ENCODE measurements at regions not wholly inside any gene's neighbourhood (a gene's known extent, or its start where the extent isn't known, plus 50 kb on each side); places are given as distances from the start of the nearest gene placed in this dataset.

GRCh38 chr5:155987265-155987810, 339.6 kb upstream of the SGCD start:
- DNase-seq (no peak), ATAC-seq (ENCODE audit: poor library complexity) (no peak)
- intact Hi-C loops (cut with DNase I), result no loop called here

DNA sequence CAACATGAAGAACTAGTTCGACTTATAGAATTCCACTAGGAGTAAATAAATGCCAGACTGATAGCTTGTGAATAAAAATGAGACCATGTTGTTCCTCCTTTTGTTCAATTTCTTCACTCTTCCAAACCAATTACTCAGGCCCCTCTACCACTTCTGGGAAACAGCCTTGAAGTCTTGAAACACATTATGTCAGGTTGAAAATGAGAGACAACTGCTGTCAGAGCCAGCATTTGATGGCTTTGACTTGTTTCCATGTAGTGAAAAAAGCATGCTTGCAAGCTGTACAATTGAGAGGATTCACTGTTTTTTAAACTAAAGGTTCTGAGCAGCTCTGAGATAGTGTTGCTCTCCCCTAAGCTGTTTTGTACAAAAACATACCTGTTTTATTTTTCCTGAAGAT, 337.1 kb upstream of the SGCD start:
- no peak for DNase-seq
- ATAC-seq (ENCODE audit: poor library complexity), result no peak
- intact Hi-C loops (cut with DNase I), result no loop called here

DNA sequence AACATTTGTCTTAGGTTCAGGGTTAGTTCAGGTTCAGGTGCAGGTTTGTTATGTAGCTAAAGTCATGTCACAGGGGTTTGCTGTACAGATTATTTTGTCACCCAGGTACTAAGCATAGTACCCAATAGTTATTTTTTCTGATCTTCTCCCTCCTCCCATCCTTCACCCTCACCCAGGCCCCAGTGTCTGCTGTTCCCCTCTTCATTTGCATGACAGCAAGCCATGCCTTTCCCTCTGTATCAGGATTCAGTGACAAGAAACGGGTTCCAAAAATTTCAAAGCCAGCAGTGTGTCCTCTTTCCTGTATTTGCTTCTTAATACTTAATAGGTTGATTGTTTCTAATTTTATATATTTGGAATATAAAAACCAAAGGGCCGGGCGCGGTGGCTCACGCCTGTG, 330.8 kb upstream of the SGCD start:
- intact Hi-C loops (cut with DNase I), result no loop called here
- no peak for DNase-seq
- ATAC-seq (ENCODE audit: poor library complexity), result no peak

- ATAC-seq (ENCODE audit: poor library complexity) (no peak), DNase-seq (no peak)
- intact Hi-C loops (cut with DNase I), result no loop called here
Observed at GRCh38 chr5:155998257-155998656, 328.7 kb upstream of the SGCD start.

DNA sequence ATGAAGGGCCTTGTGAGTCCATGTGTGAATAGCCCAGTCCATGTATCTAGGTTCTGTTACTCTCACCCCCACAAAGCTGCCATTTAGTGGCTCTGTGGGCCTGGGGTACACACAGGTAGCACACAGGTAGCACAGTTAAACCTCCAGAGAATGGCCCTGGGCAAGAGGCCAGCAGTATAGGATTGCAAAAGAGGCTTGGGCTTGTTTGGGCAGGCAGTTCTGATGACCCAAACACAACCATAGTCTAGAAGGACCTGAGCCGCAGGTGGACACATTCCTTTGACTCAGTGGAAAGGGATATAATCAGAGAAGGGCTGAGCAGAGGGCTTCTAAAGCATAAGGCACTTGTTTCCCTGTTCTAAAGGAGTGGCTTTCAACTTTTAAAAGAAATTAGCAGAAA, 326.8 kb upstream of the SGCD start:
- DNase-seq (no peak), ATAC-seq (ENCODE audit: poor library complexity) (no peak)
- intact Hi-C loops (cut with DNase I), result no loop called here

- ATAC-seq (ENCODE audit: poor library complexity) (peak; percentile 81), DNase-seq (peak; percentile 37)
- intact Hi-C loops (cut with DNase I), result no loop called here
Observed at GRCh38 chr5:156004754-156005153, 322.2 kb upstream of the SGCD start.

DNA sequence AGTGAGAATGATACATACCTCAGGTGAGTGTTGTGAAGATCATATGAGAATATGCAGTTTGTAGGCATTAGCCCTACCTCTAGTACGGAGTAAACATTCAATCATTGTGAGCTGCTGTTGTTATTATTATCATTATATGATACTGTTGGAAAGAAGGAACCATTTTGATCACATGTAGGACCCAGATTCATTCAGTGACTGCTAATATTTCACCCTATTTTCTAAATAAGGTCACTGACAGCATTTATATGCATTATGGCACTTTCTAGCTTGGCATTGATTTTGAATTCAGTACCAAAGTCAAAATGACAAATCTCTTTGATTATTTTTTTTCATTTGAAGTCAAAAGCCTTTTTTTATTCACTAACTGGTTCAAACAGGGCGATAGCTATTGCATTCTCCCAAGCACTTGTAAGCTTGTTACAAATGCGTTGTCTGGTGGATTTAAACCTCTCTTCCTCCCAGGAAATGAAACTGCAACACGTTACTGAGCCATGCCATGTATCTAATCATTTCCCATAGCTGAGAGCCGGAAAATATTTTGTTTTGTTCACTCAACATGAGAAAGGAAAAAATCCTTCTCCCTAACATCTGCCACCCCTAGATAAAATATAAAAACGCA, 320.8 kb upstream of the SGCD start:
- no peak for ATAC-seq (ENCODE audit: poor library complexity)

DNA sequence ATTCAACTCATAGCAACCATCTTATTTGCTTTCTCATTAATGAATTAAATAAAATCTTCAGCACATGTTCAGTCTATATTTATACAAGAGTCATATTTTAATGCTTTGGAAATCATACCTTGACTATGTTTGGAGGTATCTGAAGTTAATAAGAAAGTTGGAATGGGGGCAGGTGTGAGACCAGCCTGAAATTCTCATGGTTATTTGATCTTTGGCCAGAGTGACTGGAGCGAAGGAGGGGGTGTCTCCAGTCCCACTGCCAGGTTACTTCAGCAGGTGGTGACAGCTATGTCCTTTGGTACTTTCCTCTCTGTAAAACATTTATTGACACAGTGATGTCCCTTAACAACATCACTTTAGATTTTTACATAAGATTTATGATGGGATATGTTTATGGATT, 318.1 kb upstream of the SGCD start:
- no peak for DNase-seq
- intact Hi-C loops (cut with DNase I), result no loop called here
- no peak for ATAC-seq (ENCODE audit: poor library complexity)

More for the DNA sequence above, 320.8 kb upstream of the SGCD start:
- intact Hi-C loops (cut with DNase I), result no loop called here
- no peak for DNase-seq

- intact Hi-C loops (cut with DNase I), result no loop called here
- ATAC-seq (ENCODE audit: poor library complexity), result no peak
- no peak for DNase-seq
Observed at GRCh38 chr5:156009583-156009982, 317.4 kb upstream of the SGCD start.

DNA sequence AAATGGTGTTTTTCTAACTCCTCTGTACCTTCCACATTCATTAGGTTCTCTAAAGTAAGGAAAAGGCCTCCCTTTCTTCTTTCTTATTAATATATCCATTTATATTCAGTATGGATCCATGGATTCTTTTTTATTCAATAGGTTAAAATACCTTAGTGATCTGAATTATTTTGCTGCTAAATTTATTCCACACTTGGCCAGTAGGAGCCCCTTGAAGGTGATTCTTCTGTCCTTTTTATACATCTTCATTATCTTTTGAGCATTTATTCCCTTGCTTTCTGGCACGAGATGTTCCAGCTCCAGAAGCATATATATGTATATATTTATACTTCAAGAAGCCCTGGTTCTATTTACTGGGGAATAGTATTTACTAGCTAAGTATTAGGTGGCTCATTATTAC, 311.8 kb upstream of the SGCD start:
- DNase-seq, result no peak
- ATAC-seq (ENCODE audit: poor library complexity), result no peak
- intact Hi-C loops (cut with DNase I), result no loop called here

DNA sequence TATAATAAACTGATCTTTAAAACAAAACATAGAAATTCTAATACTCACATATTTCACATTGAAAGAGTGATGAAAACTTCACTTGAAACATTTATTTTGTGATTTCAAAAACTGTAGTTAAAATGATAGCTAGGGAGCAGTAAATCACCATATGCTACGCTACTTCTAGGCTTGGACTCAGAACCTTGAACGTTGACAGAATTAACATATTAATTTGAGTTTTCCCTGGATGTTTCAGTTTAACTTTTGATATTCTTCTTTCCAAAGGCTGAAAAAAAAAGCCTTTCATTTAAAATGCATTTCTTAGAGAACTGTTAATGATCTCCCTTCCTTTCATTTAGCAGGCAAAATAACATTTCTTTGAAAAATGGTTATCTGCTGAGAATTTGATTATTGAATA, 307.8 kb upstream of the SGCD start:
- intact Hi-C loops (cut with DNase I), result no loop called here
- DNase-seq (no peak), ATAC-seq (ENCODE audit: poor library complexity) (no peak)

DNA sequence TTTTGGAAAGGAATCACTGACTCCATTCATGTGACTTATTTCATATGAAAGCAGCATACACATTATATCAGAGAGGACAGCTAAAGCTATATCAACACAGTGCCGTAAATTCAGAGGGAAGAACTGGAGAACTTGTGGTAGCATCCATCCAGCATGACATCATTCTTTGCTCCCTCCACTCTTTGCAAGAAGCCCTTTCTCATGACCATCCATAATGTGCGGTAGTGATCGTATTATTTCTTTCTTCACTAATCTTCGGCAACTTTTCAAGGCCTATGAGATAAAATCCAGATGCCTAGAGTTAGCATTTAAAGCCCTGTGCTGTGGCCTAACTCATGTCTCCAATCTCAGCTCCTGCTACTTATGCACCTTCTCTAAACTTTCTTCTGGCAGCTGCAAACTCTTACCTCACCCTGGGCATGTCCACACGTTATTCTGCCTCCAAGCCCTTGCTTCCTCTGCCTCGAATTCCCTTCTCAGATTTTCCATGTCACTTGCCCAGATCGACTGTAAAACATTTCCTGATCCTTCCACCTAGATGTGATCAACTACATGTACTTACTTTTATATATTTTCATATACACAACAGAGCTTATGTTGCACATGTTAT, 307.3 kb upstream of the SGCD start:
- ATAC-seq (ENCODE audit: poor library complexity), result no peak
- DNase-seq, result no peak
- intact Hi-C loops (cut with DNase I), result no loop called here

DNA sequence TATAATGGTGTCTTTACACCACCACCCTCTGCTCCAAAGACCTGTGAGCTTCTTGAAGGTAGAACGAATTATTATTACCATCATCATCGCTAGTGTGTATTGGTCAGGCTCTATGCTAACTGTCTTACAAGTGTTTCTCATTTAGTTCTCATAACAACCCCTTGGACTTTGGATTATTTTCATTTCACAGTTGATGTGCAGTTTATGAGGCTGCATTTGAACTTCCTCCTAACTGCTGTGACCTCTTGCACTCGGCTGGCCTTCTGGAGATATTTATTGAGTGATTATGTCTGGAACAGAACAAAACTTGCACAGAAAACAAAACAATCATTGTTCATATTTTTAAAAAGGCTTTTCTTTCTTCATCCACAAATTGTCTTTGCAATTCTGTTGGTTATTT, 306.3 kb upstream of the SGCD start:
- no peak for DNase-seq
- intact Hi-C loops (cut with DNase I), result no loop called here

DNA sequence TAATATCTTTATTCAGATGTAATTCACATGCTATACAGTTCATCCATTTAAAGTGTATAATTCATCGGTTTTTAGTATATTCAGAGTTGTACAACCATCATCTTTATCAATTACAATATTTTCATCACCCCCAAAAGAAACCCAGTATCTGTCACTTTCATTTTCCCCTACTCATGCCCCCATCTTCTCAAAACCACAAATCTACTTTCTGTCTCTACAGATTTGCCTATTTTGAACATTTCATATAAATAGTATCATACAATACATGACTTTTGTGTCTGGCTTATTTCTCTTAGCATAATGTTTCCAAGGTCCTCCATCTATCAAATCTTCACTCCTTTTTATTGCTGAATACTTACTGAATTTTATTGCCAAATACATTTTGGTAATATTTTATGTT, 305.1 kb upstream of the SGCD start:
- DNase-seq (no peak), ATAC-seq (ENCODE audit: poor library complexity) (no peak)
- intact Hi-C loops (cut with DNase I), result no loop called here

More for the DNA sequence above, 306.3 kb upstream of the SGCD start:
- peak; percentile 22 for ATAC-seq (ENCODE audit: poor library complexity)

DNA sequence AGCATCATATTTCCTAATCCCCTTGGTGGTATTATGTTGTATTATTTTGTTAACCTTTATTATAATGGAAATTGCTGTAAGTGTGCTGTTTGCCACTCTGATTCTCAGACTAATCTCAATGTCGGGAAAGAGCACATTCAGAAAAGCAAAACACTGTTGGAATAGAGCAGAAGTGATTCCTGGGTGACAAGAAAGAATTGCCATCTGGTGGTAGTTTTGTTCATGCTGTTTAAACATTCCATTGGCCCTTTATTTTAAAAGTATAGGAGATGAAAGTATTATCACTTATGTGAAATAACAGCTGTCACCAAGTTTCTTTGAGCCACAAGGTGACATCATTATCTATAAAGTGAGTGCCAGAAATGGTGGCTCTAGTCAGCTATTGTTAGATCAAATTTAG, 301.3 kb upstream of the SGCD start:
- intact Hi-C loops (cut with DNase I), result no loop called here
- no peak for DNase-seq
- ATAC-seq (ENCODE audit: poor library complexity), result peak; percentile 52

GRCh38 chr5:156031181-156031580, 295.8 kb upstream of the SGCD start:
- no peak for DNase-seq
- ATAC-seq (ENCODE audit: poor library complexity), result no peak
- intact Hi-C loops (cut with DNase I), result no loop called here

GRCh38 chr5:156036640-156037039, 290.3 kb upstream of the SGCD start:
- DNase-seq, result no peak
- intact Hi-C loops (cut with DNase I), result no loop called here
- peak; percentile 86 for ATAC-seq (ENCODE audit: poor library complexity)

GRCh38 chr5:156037151-156037909, 289.6 kb upstream of the SGCD start:
- intact Hi-C loops (cut with DNase I), result no loop called here
- DNase-seq (no peak), ATAC-seq (ENCODE audit: poor library complexity) (no peak)

DNA sequence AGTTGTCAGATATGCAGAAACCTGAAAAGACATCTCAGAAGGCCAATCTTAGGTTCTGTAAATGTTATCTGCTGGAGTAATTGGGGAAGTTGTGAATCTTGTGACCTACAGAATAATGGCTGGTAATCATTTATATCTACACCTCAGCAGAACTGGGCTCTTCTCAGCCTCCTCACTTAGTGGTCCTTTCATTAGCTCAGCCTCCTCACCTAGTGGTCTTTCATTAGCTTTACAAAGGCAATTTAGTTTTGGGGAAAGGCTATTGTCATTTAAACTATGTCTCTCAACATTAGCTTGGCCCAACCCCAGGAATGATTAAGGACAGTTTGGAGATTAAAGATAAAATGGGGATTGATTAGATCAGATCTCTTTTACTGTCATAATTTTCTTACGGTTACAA, 284.2 kb upstream of the SGCD start:
- no peak for DNase-seq
- intact Hi-C loops (cut with DNase I), result no loop called here

GRCh38 chr5:156043351-156043750, 283.6 kb upstream of the SGCD start:
- no peak for ATAC-seq (ENCODE audit: poor library complexity)
- no peak for DNase-seq
- intact Hi-C loops (cut with DNase I), result no loop called here

More for the DNA sequence above, 284.2 kb upstream of the SGCD start:
- no peak for ATAC-seq (ENCODE audit: poor library complexity)
